Stimulated activated CD4-positive, alpha-beta T cell treated with anti-CD3 and anti-CD28 coated beads, TNF-alpha, amount 100 ng/mL, for 48 hours (primary cell): ENCODE measurements at regions not wholly inside any gene's neighbourhood (a gene's known extent, or its start where the extent isn't known, plus 50 kb on each side); places are given as distances from the start of the nearest gene placed in this dataset.

ENCODE experiments used
- DNase-seq, 3 donors: peaks; one replicate each; pipeline ENCODE4 v3.0.0-alpha.2; 2020; ENCODE audit warnings: low read depth in 3 of 3

DNA sequence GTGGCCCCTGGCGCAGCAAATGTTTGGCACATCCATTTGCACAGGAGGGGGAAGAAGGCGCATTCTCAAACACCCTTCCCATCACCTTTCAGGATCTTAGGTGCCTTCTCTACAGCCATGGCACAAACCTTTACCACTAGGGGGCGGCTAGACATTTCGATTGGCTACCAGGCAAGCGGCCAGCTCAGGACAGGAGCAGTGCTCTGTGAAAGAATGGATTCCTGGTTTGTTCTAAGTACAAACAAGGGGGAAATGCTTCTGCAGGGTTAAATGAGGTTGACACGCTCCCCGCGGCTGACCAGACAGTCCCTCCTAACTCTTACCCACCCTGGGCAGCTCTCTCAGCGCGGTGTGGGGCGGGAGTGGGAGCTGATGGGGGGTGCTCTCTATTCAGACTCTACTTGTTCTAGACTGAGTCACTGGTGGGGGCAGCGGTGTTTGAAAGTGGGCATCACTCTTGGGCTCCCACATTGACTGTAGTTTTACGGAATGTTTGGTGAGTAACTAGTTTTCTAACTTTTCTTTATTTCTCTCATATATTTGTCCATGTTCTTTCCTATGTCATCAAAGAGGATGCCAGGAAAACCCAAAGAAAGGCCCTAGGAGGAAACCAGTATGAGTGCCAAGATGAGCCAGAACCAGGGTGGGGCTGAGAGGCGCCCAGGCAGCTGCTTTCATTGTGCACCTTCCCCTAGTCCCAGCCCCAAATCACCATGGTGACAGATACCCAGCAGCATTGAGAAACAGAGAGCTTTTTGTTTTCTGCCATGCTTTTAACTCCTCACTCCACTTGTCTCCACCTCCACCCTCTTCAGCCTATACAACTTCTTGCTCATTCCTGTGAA, 61.4 kb upstream of the GPR158 start:
- DNase-seq: peak; percentile 17 to 27 (median 18)

GRCh38 chr10:25114036-25114411, 60.8 kb upstream of the GPR158 start:
- DNase-seq: no peak

DNA sequence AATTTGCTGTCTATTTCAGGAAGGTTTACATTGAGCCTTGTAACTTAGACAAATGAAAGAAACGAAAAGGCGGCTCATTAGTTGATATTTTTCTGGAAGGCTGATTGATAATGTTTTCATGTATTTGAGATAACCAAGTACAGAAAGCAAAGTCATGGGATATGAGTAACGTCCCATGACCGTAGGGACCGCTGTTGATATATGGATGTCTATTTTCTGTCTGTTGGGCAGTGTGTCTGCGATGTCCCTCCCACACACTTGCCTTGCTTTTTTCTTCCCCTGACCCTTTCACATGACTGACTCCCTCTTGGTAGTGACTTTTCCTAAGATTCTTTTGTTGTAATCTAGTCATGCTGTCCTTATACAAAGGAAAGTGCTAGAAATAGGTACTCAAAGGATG, 57.0 kb upstream of the GPR158 start:
- DNase-seq: no peak

- DNase-seq: no peak
Observed at GRCh38 chr10:25120188-25120587, 54.6 kb upstream of the GPR158 start.
